GM23338 (cell line): ENCODE measurements at regions not wholly inside any gene's neighbourhood (a gene's known extent, or its start where the extent isn't known, plus 50 kb on each side); places are given as distances from the start of the nearest gene placed in this dataset.

ENCODE experiments used
- ATAC-seq: fragments of 200-7000 bp; cut with Tn5 transposase; 3 replicates; pipeline ENCODE4 v1.9.1; 2020
- DNase-seq: peaks from one replicate; pipeline ENCODE4 v3.0.0-alpha.2; 2015; ENCODE audit warnings: low spot score
- H2AFZ ChIP-seq: fragments of 200-600 bp; sonication (generic); 2 replicates; pipeline ENCODE4 v1.8.0; 2016; ENCODE audit warnings: antibody characterized with exemption, mild to moderate bottlenecking, moderate library complexity
- H3F3A ChIP-seq: fragments of 200-600 bp; sonication (generic); replicated peaks from 2 replicates; pipeline ENCODE4 v1.8.0; 2017; ENCODE audit warnings: antibody characterized with exemption, mixed run types, low read depth
- H3K27ac ChIP-seq: fragments of 200-600 bp; sonication (generic); 2 replicates; pipeline ENCODE4 v1.6.1; 2016; ENCODE audit warnings: low read depth
- H3K27me3 ChIP-seq: fragments of 200-600 bp; sonication (generic); 2 replicates; pipeline ENCODE4 v1.8.0; 2016; ENCODE audit warnings: mild to moderate bottlenecking, mixed run types, moderate library complexity; ENCODE audit not compliant: insufficient read depth
- H3K36me3 ChIP-seq: fragments of 200-600 bp; sonication (generic); 2 replicates; pipeline ENCODE4 v1.8.0; 2016; ENCODE audit warnings: mild to moderate bottlenecking; ENCODE audit not compliant: insufficient read depth
- H3K4me1 ChIP-seq: fragments of 200-600 bp; sonication (generic); 2 replicates; pipeline ENCODE4 v1.8.0; 2016; ENCODE audit warnings: mild to moderate bottlenecking, moderate library complexity; ENCODE audit not compliant: insufficient read depth
- H3K4me2 ChIP-seq: fragments of 200-600 bp; sonication (generic); 2 replicates; pipeline ENCODE4 v1.7.1; 2017; ENCODE audit warnings: mixed run types
- H3K4me3 ChIP-seq: fragments of 200-600 bp; sonication (generic); 2 replicates; pipeline ENCODE4 v1.6.1; 2016; ENCODE audit warnings: mixed run types
- H3K79me2 ChIP-seq: fragments of 200-600 bp; sonication (generic); replicated peaks from 2 replicates; pipeline ENCODE4 v1.8.0; 2017; ENCODE audit warnings: mild to moderate bottlenecking; ENCODE audit not compliant: insufficient read depth
- H3K9me2 ChIP-seq: fragments of 200-600 bp; sonication (generic); 2 replicates; pipeline ENCODE4 v1.8.0; 2017; ENCODE audit not compliant: insufficient read depth
- H4K20me1 ChIP-seq: fragments of 200-600 bp; sonication (generic); replicated peaks from 2 replicates; pipeline ENCODE4 v1.8.0; 2017; ENCODE audit warnings: mild to moderate bottlenecking; ENCODE audit not compliant: insufficient read depth
- H3K27ac Mint-ChIP-seq: 2 replicates; pipeline ENCODE4 v1.8.0; 2020; ENCODE audit warnings: inconsistent platforms, mild to moderate bottlenecking, moderate library complexity, mixed read lengths
- H3K27me3 Mint-ChIP-seq: 3 replicates; pipeline ENCODE4 v1.8.0; 2022; ENCODE audit warnings: low read depth, mild to moderate bottlenecking, moderate library complexity, mixed read lengths, inconsistent platforms; ENCODE audit not compliant: insufficient read depth, poor library complexity
- H3K36me3 Mint-ChIP-seq: 3 replicates; pipeline ENCODE4 v1.8.0; 2021; ENCODE audit warnings: low read depth, mild to moderate bottlenecking, inconsistent platforms, moderate library complexity, mixed read lengths
- H3K4me1 Mint-ChIP-seq: 3 replicates; pipeline ENCODE4 v1.8.0; 2020; ENCODE audit warnings: mild to moderate bottlenecking, inconsistent platforms, mixed read lengths
- H3K4me3 Mint-ChIP-seq: 3 replicates; pipeline ENCODE4 v1.8.0; 2021; ENCODE audit warnings: moderate library complexity, mild to moderate bottlenecking, inconsistent platforms, mixed read lengths
- H3K9me3 Mint-ChIP-seq: 3 replicates; pipeline ENCODE4 v1.8.0; 2020; ENCODE audit warnings: moderate library complexity, mild to moderate bottlenecking, inconsistent platforms, mixed read lengths
- CREB1 ChIP-seq: fragments of 250-450 bp; sonication (Bioruptor Pico); IDR thresholded peaks from 2 replicates; pipeline ENCODE4 v1.5.0; 2020; ENCODE audit warnings: low read depth, mild to moderate bottlenecking, moderate library complexity
- CTCF ChIP-seq, 2 experiments: fragments of 200-600 bp in 1 of 2; sonication (generic) in 1 of 2; conservative IDR thresholded peaks; 2 replicates each; pipeline versions ENCODE4 v1.5.1 to v1.6.1; 2016 to 2017; ENCODE audit warnings: antibody characterized with exemption in 2 of 2, low read depth in 2 of 2, mild to moderate bottlenecking in 2 of 2, moderate library complexity in 1 of 2
- ETS1 ChIP-seq: IDR thresholded peaks from 2 replicates; pipeline ENCODE4 v1.6.1; 2016; ENCODE audit warnings: antibody characterized with exemption
- EZH2 ChIP-seq: fragments of 200-600 bp; sonication (generic); IDR thresholded peaks from one replicate; pipeline ENCODE4 v1.8.0; 2017; ENCODE audit warnings: antibody characterized with exemption, mild to moderate bottlenecking, low read depth; ENCODE audit not compliant: unreplicated experiment
- NANOG ChIP-seq: IDR thresholded peaks from 2 replicates; pipeline ENCODE4 v1.6.1; 2016; ENCODE audit warnings: antibody characterized with exemption, borderline replicate concordance
- POLR2AphosphoS5 ChIP-seq: IDR thresholded peaks from 2 replicates; pipeline ENCODE4 v1.6.1; 2016; ENCODE audit warnings: antibody characterized with exemption, low read depth
- REST ChIP-seq: IDR thresholded peaks from one replicate; pipeline ENCODE4 v1.6.1; 2018; ENCODE audit warnings: antibody characterized with exemption; ENCODE audit not compliant: unreplicated experiment
- STAT1 ChIP-seq: IDR thresholded peaks from one replicate; pipeline ENCODE4 v1.6.1; 2016; ENCODE audit warnings: antibody characterized with exemption; ENCODE audit not compliant: unreplicated experiment
- ZNF114 ChIP-seq: fragments of 250-450 bp; sonication (Bioruptor Pico); IDR thresholded peaks from 2 replicates; pipeline ENCODE4 v1.5.0; 2020; ENCODE audit warnings: mild to moderate bottlenecking, moderate library complexity
- ZNF331 ChIP-seq: fragments of 250-450 bp; sonication (Bioruptor Pico); IDR thresholded peaks from 2 replicates; pipeline ENCODE4 v1.5.0; 2020; ENCODE audit warnings: low read depth, mild to moderate bottlenecking, moderate library complexity
- ZNF462 ChIP-seq: fragments of 250-450 bp; sonication (Bioruptor Pico); IDR thresholded peaks from 2 replicates; pipeline ENCODE4 v1.5.0; 2020; ENCODE audit warnings: mild to moderate bottlenecking, moderate library complexity

GRCh38 chr1:90778486-90778885, 61.4 kb upstream of the BARHL2 start (continued):
- TF ChIP-seq REST, result no peak
- no peak for TF ChIP-seq ZNF331
- no peak for TF ChIP-seq ETS1
- TF ChIP-seq CTCF (conservative IDR thresholded peaks at IDR 0.05; ENCODE audit: low read depth in 2 of 2), result no peak
- no peak for TF ChIP-seq STAT1

GRCh38 chr1:90773812-90774211, 56.7 kb upstream of the BARHL2 start:
- DNase-seq (no peak), ATAC-seq (no peak)
- Histone ChIP-seq H3K79me2 (no peaks in the 10 kb centered on the region), H3K4me2 (no peak overlapping the region), H3K27me3 (no peaks in the 10 kb centered on the region), H3K36me3 (no peaks in the 10 kb centered on the region), H4K20me1 (no peaks in the 10 kb centered on the region), H2AFZ (no peak overlapping the region), H3K4me1 (no peaks in the 10 kb centered on the region), H3F3A (no peaks in the 10 kb centered on the region), H3K27ac (no peak overlapping the region), H3K9me2 (no peaks in the 10 kb centered on the region), H3K4me3 (no peak overlapping the region)
- Mint-ChIP-seq H3K36me3 (no peaks in the 10 kb centered on the region), H3K27me3 (peaks cover 2% of the 10 kb centered on the region), H3K9me3 (no peaks in the 10 kb centered on the region), H3K27ac (no peak overlapping the region), H3K4me1 (peaks cover 8% of the 10 kb centered on the region), H3K4me3 (no peak overlapping the region)
- no peak for TF ChIP-seq ZNF331
- TF ChIP-seq CREB1 (CRISPR knock-in tag), result no peak
- TF ChIP-seq ETS1, result no peak
- no peak for TF ChIP-seq EZH2
- TF ChIP-seq ZNF114 (CRISPR knock-in tag), result no peak
- no peak for TF ChIP-seq ZNF462
- no peak for TF ChIP-seq STAT1
- no peak for TF ChIP-seq POLR2AphosphoS5
- TF ChIP-seq NANOG, result no peak
